Cardiac fibroblast (primary cell): ENCODE measurements at regions not wholly inside any gene's neighbourhood (a gene's known extent, or its start where the extent isn't known, plus 50 kb on each side); places are given as distances from the start of the nearest gene placed in this dataset.

Experiments
- DNase-seq, 2 donors: peaks; one replicate each; pipeline versions ENCODE4 v3.0.0 to v3.0.0-alpha.2; 2010; ENCODE audit warnings: low read depth in 2 of 2
- H3K4me3 ChIP-seq, 2 donors: replicated peaks in 1 of 2; 1 replicate in 1 of 2; 2 replicates in 1 of 2; pipeline ENCODE4 v1.5.1; 2011; ENCODE audit warnings: low read depth in 2 of 2, low read length in 2 of 2, mild to moderate bottlenecking in 2 of 2, moderate library complexity in 1 of 2
- CTCF ChIP-seq: IDR thresholded peaks from one replicate; pipeline ENCODE4 v1.5.1; 2011; ENCODE audit warnings: low read depth, mild to moderate bottlenecking, low read length, inconsistent platforms

- no peak for TF ChIP-seq CTCF
- H3K4me3 ChIP-seq, result no peak overlapping the region
- peak; percentile 65 to 76 for DNase-seq
Observed at GRCh38 chr10:33899578-33900531, 565.4 kb upstream of the NRP1 start.

GRCh38 chr10:33897291-33897752 lies 562.9 kb upstream of the NRP1 start:
- peak; percentile 43 to 49 for DNase-seq
- TF ChIP-seq CTCF, result no peak

GRCh38 chr10:33893506-33893905 lies 559.0 kb upstream of the NRP1 start:
- no peak overlapping the region for H3K4me3 ChIP-seq
- DNase-seq, result peak; percentile 32 to 66
- no peak for TF ChIP-seq CTCF

More at GRCh38 chr10:33897291-33897752, 562.9 kb upstream of the NRP1 start:
- H3K4me3 ChIP-seq, result no peak overlapping the region

GRCh38 chr10:33889371-33889770 lies 554.9 kb upstream of the NRP1 start:
- no peak for TF ChIP-seq CTCF
- no peak for DNase-seq
- H3K4me3 ChIP-seq, result no peak overlapping the region

- H3K4me3 ChIP-seq, result no peak overlapping the region
- no peak for DNase-seq
- no peak for TF ChIP-seq CTCF
Observed at GRCh38 chr10:33887188-33887587, 552.7 kb upstream of the NRP1 start.

- no peak for DNase-seq
- no peak overlapping the region for H3K4me3 ChIP-seq
- no peak for TF ChIP-seq CTCF
Observed at GRCh38 chr10:33886299-33886698, 551.8 kb upstream of the NRP1 start.

- no peak for TF ChIP-seq CTCF
- H3K4me3 ChIP-seq, result no peak overlapping the region
- DNase-seq, result no peak
Observed at GRCh38 chr10:33884604-33885003, 550.1 kb upstream of the NRP1 start.
